ENCODE measurements at regions not wholly inside any gene's neighbourhood (a gene's known extent, or its start where the extent isn't known, plus 50 kb on each side); places are given as distances from the start of the nearest gene placed in this dataset.

DNA sequence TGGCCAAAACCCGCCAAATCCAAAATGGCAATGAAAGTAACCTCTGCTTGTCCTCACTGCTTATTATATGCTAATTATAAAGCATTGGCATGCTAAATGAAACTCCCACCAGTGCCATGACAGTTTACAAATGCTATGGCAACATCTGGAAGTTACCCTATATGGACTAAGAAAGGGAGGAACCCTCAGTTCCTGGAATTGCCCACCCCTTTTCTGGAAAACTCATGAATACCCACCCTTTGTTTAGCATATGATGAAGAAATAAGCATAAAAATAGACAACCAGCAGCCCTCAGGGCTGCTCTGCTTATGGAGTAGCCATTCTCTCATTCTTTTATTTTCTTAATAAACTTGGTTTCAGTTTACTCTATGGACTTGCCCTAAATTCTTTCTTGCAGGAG lies 269.8 kb downstream of the OLFM4 start:
- TF ChIP-seq CTCF (conservative IDR thresholded peaks at IDR 0.05) = no peak
- no peak for TF ChIP-seq ZFX (IDR thresholded peaks at IDR 0.05)
